ENCODE measurements at regions not wholly inside any gene's neighbourhood (a gene's known extent, or its start where the extent isn't known, plus 50 kb on each side); places are given as distances from the start of the nearest gene placed in this dataset.

- TF ChIP-seq CTCF (IDR thresholded peaks at IDR 0.05; ENCODE audit: low read depth, low read length, missing input control) (no peak), ATF3 (IDR thresholded peaks at IDR 0.05) (no peak), MAX (IDR thresholded peaks at IDR 0.05) (no peak), SP1 (IDR thresholded peaks at IDR 0.05) (no peak), FOXA1 (IDR thresholded peaks at IDR 0.05) (no peak), TAF1 (conservative IDR thresholded peaks at IDR 0.05) (no peak), RAD21 (IDR thresholded peaks at IDR 0.05) (no peak)
- TF ChIP-seq, protein P1, sequence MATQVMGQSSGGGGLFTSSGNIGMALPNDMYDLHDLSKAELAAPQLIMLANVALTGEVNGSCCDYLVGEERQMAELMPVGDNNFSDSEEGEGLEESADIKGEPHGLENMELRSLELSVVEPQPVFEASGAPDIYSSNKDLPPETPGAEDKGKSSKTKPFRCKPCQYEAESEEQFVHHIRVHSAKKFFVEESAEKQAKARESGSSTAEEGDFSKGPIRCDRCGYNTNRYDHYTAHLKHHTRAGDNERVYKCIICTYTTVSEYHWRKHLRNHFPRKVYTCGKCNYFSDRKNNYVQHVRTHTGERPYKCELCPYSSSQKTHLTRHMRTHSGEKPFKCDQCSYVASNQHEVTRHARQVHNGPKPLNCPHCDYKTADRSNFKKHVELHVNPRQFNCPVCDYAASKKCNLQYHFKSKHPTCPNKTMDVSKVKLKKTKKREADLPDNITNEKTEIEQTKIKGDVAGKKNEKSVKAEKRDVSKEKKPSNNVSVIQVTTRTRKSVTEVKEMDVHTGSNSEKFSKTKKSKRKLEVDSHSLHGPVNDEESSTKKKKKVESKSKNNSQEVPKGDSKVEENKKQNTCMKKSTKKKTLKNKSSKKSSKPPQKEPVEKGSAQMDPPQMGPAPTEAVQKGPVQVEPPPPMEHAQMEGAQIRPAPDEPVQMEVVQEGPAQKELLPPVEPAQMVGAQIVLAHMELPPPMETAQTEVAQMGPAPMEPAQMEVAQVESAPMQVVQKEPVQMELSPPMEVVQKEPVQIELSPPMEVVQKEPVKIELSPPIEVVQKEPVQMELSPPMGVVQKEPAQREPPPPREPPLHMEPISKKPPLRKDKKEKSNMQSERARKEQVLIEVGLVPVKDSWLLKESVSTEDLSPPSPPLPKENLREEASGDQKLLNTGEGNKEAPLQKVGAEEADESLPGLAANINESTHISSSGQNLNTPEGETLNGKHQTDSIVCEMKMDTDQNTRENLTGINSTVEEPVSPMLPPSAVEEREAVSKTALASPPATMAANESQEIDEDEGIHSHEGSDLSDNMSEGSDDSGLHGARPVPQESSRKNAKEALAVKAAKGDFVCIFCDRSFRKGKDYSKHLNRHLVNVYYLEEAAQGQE (IDR thresholded peaks at IDR 0.05) = no peak
- TF ChIP-seq, protein P2, sequence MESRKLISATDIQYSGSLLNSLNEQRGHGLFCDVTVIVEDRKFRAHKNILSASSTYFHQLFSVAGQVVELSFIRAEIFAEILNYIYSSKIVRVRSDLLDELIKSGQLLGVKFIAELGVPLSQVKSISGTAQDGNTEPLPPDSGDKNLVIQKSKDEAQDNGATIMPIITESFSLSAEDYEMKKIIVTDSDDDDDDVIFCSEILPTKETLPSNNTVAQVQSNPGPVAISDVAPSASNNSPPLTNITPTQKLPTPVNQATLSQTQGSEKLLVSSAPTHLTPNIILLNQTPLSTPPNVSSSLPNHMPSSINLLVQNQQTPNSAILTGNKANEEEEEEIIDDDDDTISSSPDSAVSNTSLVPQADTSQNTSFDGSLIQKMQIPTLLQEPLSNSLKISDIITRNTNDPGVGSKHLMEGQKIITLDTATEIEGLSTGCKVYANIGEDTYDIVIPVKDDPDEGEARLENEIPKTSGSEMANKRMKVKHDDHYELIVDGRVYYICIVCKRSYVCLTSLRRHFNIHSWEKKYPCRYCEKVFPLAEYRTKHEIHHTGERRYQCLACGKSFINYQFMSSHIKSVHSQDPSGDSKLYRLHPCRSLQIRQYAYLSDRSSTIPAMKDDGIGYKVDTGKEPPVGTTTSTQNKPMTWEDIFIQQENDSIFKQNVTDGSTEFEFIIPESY (IDR thresholded peaks at IDR 0.05) = no peak
Measured at GRCh38 chr9:625613-626012, 215.9 kb upstream of the DMRT1 start.
